ENCODE measurements at regions not wholly inside any gene's neighbourhood (a gene's known extent, or its start where the extent isn't known, plus 50 kb on each side); places are given as distances from the start of the nearest gene placed in this dataset.

GRCh38 chr11:120024046-120024445, 113.9 kb downstream of the TRIM29 start:
- Histone ChIP-seq H3K4me1 (replicated peaks; ENCODE audit: insufficient read depth) (no peaks in the 10 kb centered on the region), H2AFZ (no peak overlapping the region), H3K27ac (no peak overlapping the region), H4K20me1 (ENCODE audit: insufficient read depth) (no peaks in the 10 kb centered on the region), H3K9me3 (ENCODE audit: insufficient read depth, low read depth) (no peaks in the 10 kb centered on the region), H3K27me3 (ENCODE audit: insufficient read depth, low read depth) (peaks cover 97% of the 10 kb centered on the region), H3K36me3 (ENCODE audit: low read depth) (no peaks in the 10 kb centered on the region), H3K4me3 (no peak overlapping the region), H3F3A (ENCODE audit: insufficient read depth, low read depth) (no peaks in the 10 kb centered on the region), H3K79me2 (ENCODE audit: low read depth) (no peaks in the 10 kb centered on the region), H3K9me2 (ENCODE audit: insufficient read depth) (no peaks in the 10 kb centered on the region), H3K4me2 (no peak overlapping the region)
- intact Hi-C loops (cut with micrococcal nuclease; ENCODE audit: unreplicated experiment), result no loop called here
- no peak for TF ChIP-seq EZH2 (IDR thresholded peaks at IDR 0.05; ENCODE audit: low read depth)
- TF ChIP-seq, protein P1, sequence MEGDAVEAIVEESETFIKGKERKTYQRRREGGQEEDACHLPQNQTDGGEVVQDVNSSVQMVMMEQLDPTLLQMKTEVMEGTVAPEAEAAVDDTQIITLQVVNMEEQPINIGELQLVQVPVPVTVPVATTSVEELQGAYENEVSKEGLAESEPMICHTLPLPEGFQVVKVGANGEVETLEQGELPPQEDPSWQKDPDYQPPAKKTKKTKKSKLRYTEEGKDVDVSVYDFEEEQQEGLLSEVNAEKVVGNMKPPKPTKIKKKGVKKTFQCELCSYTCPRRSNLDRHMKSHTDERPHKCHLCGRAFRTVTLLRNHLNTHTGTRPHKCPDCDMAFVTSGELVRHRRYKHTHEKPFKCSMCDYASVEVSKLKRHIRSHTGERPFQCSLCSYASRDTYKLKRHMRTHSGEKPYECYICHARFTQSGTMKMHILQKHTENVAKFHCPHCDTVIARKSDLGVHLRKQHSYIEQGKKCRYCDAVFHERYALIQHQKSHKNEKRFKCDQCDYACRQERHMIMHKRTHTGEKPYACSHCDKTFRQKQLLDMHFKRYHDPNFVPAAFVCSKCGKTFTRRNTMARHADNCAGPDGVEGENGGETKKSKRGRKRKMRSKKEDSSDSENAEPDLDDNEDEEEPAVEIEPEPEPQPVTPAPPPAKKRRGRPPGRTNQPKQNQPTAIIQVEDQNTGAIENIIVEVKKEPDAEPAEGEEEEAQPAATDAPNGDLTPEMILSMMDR (conservative IDR thresholded peaks at IDR 0.05), result no peak
- no peak for DNase-seq
- POLR2A ChIA-PET (ENCODE audit: unreplicated experiment), result no interaction called here
- no TSS peak for BruUV-seq (replicated peaks)
- CTCF ChIA-PET, result no interaction called here

DNA sequence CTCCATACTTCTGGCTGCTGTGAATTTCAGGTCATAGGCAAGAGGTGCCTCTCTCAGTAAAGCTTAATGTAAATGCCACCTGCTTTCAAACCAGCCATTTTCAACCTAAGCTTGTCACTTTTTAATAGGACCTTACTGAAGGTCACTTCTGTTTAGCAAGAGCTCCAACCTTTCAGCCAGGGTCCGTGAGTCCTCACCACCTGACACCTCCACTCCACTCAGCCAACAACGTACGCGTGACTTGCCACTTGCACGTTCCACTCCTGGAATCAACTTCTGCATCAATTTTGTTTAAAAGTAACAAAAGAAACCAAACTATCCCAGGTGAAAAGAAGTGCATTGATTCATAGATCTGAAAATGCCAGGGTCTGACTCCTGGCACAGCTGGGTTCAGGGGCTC, 114.4 kb downstream of the TRIM29 start:
- Histone ChIP-seq H3K9me3 (ENCODE audit: insufficient read depth, low read depth) (no peaks in the 10 kb centered on the region), H4K20me1 (ENCODE audit: insufficient read depth) (no peaks in the 10 kb centered on the region), H3K36me3 (ENCODE audit: low read depth) (no peaks in the 10 kb centered on the region), H3K4me2 (no peak overlapping the region), H3K27me3 (ENCODE audit: insufficient read depth, low read depth) (peaks cover 97% of the 10 kb centered on the region), H3K4me3 (no peak overlapping the region), H3K4me1 (replicated peaks; ENCODE audit: insufficient read depth) (no peaks in the 10 kb centered on the region), H3K79me2 (ENCODE audit: low read depth) (no peaks in the 10 kb centered on the region), H3K27ac (no peak overlapping the region), H2AFZ (no peak overlapping the region), H3F3A (ENCODE audit: insufficient read depth, low read depth) (no peaks in the 10 kb centered on the region), H3K9me2 (ENCODE audit: insufficient read depth) (no peaks in the 10 kb centered on the region)
- no TSS peak for BruUV-seq (replicated peaks)
- DNase-seq, result no peak
- CTCF ChIA-PET, result no interaction called here
- POLR2A ChIA-PET (ENCODE audit: unreplicated experiment), result no interaction called here
- intact Hi-C loops (cut with micrococcal nuclease; ENCODE audit: unreplicated experiment), result no loop called here
- TF ChIP-seq, protein P1 (conservative IDR thresholded peaks at IDR 0.05), result no peak
- TF ChIP-seq EZH2 (IDR thresholded peaks at IDR 0.05; ENCODE audit: low read depth), result no peak

GRCh38 chr11:120023120-120023519, 114.8 kb downstream of the TRIM29 start:
- Histone ChIP-seq H3K36me3 (ENCODE audit: low read depth) (no peaks in the 10 kb centered on the region), H3F3A (ENCODE audit: insufficient read depth, low read depth) (no peaks in the 10 kb centered on the region), H3K9me3 (ENCODE audit: insufficient read depth, low read depth) (no peaks in the 10 kb centered on the region), H3K79me2 (ENCODE audit: low read depth) (no peaks in the 10 kb centered on the region), H4K20me1 (ENCODE audit: insufficient read depth) (no peaks in the 10 kb centered on the region), H3K4me3 (no peak overlapping the region), H3K27me3 (ENCODE audit: insufficient read depth, low read depth) (peaks cover 97% of the 10 kb centered on the region), H3K4me1 (replicated peaks; ENCODE audit: insufficient read depth) (no peaks in the 10 kb centered on the region), H3K4me2 (no peak overlapping the region), H2AFZ (no peak overlapping the region), H3K9me2 (ENCODE audit: insufficient read depth) (no peaks in the 10 kb centered on the region), H3K27ac (no peak overlapping the region)
- intact Hi-C loops (cut with micrococcal nuclease; ENCODE audit: unreplicated experiment), result no loop called here
- BruUV-seq (replicated peaks), result no TSS peak
- no peak for TF ChIP-seq EZH2 (IDR thresholded peaks at IDR 0.05; ENCODE audit: low read depth)
- TF ChIP-seq, protein P1 (conservative IDR thresholded peaks at IDR 0.05), result no peak
- POLR2A ChIA-PET (ENCODE audit: unreplicated experiment), result no interaction called here
- CTCF ChIA-PET, result no interaction called here
- no peak for DNase-seq
